Karpas-422 (cell line): ENCODE measurements at regions not wholly inside any gene's neighbourhood (a gene's known extent, or its start where the extent isn't known, plus 50 kb on each side); places are given as distances from the start of the nearest gene placed in this dataset.
"Not testable (repeated sequence)": the region's sequence is repeated elsewhere in the genome, so short reads cannot be mapped to it uniquely, and the experiment has no call there.

Experiments used
- DNase-seq: peaks from one replicate; pipeline ENCODE4 v3.0.0-alpha.2; 2015
- H2AFZ ChIP-seq: fragments of 200-600 bp; sonication (generic); 2 replicates; pipeline ENCODE4 v1.6.1; 2014; ENCODE audit warnings: antibody characterized with exemption, low read length, mixed read lengths
- H3K27ac ChIP-seq: fragments of 200-600 bp; sonication (generic); 2 replicates; pipeline ENCODE4 v1.5.1; 2014; ENCODE audit warnings: mild to moderate bottlenecking, low read length, moderate library complexity
- H3K27me3 ChIP-seq: fragments of 200-600 bp; sonication (generic); 2 replicates; pipeline ENCODE4 v1.6.1; 2014; ENCODE audit warnings: low read length, mixed read lengths
- H3K36me3 ChIP-seq: fragments of 200-600 bp; sonication (generic); 2 replicates; pipeline ENCODE4 v1.6.1; 2014; ENCODE audit warnings: low read length, mixed read lengths; ENCODE audit not compliant: insufficient read depth
- H3K4me1 ChIP-seq: fragments of 200-600 bp; sonication (generic); 2 replicates; pipeline ENCODE4 v1.6.1; 2014; ENCODE audit warnings: mild to moderate bottlenecking, low read length, mixed read lengths
- H3K4me2 ChIP-seq: fragments of 200-600 bp; sonication (generic); 2 replicates; pipeline ENCODE4 v1.6.1; 2014; ENCODE audit warnings: low read length, low read depth, mild to moderate bottlenecking; ENCODE audit not compliant: poor library complexity, severe bottlenecking
- H3K4me3 ChIP-seq: fragments of 200-600 bp; sonication (generic); 2 replicates; pipeline ENCODE4 v1.5.1; 2014; ENCODE audit warnings: mild to moderate bottlenecking, antibody characterized with exemption, low read length, mixed read lengths
- H3K79me2 ChIP-seq: fragments of 200-600 bp; sonication (generic); 2 replicates; pipeline ENCODE4 v1.6.1; 2014; ENCODE audit warnings: mild to moderate bottlenecking, low read length, mixed read lengths
- H3K9ac ChIP-seq: fragments of 200-600 bp; sonication (generic); 2 replicates; pipeline ENCODE4 v1.6.0; 2014; ENCODE audit warnings: low read length
- H3K9me2 ChIP-seq: fragments of 200-600 bp; sonication (generic), shearing (Covaris generic); replicated peaks from 2 replicates; pipeline ENCODE4 v1.6.0; 2014; ENCODE audit warnings: mild to moderate bottlenecking, low read length, moderate library complexity; ENCODE audit not compliant: insufficient read depth
- H3K9me3 ChIP-seq: fragments of 300-700, 200-600 bp; sonication (generic); 2 replicates; pipeline ENCODE4 v1.6.1; 2014; ENCODE audit warnings: low read length, mixed read lengths
- H4K20me1 ChIP-seq: fragments of 200-600 bp; sonication (generic); 2 replicates; pipeline ENCODE4 v1.6.1; 2014; ENCODE audit warnings: mild to moderate bottlenecking, antibody characterized with exemption, low read length, low read depth; ENCODE audit not compliant: insufficient read depth

GRCh38 chr4:77525538-77525937 is 80.1 kb upstream of the CXCL13 start:
- no peak overlapping the region for H3K4me2 ChIP-seq
- DNase-seq = no peak
- no peaks in the 10 kb centered on the region for H3K79me2 ChIP-seq
- H4K20me1 ChIP-seq = no peaks in the 10 kb centered on the region
- no peak overlapping the region for H3K4me3 ChIP-seq
- H2AFZ ChIP-seq = no peak overlapping the region
- no peaks in the 10 kb centered on the region for H3K27me3 ChIP-seq
- H3K27ac ChIP-seq = no peak overlapping the region
- no peaks in the 10 kb centered on the region for H3K36me3 ChIP-seq
- no peaks in the 10 kb centered on the region for H3K4me1 ChIP-seq
- H3K9me3 ChIP-seq = no peaks in the 10 kb centered on the region
- no peaks in the 10 kb centered on the region for H3K9me2 ChIP-seq
- H3K9ac ChIP-seq = no peak overlapping the region

GRCh38 chr4:77527900-77528299 is 77.7 kb upstream of the CXCL13 start:
- not testable (repeated sequence) for H3K9me3 ChIP-seq, H4K20me1 ChIP-seq, H3K4me2 ChIP-seq, H3K4me1 ChIP-seq, DNase-seq, H2AFZ ChIP-seq, H3K9ac ChIP-seq, H3K27ac ChIP-seq, H3K4me3 ChIP-seq, H3K9me2 ChIP-seq, H3K79me2 ChIP-seq, H3K36me3 ChIP-seq, H3K27me3 ChIP-seq

- no peaks in the 10 kb centered on the region for H3K9me2 ChIP-seq
- no peaks in the 10 kb centered on the region for H3K27me3 ChIP-seq
- no peaks in the 10 kb centered on the region for H3K4me1 ChIP-seq
- no peak overlapping the region for H2AFZ ChIP-seq
- no peak for DNase-seq
- no peaks in the 10 kb centered on the region for H3K36me3 ChIP-seq
- no peaks in the 10 kb centered on the region for H3K79me2 ChIP-seq
- H3K4me2 ChIP-seq = no peak overlapping the region
- H4K20me1 ChIP-seq = no peaks in the 10 kb centered on the region
- H3K4me3 ChIP-seq = no peak overlapping the region
- no peak overlapping the region for H3K9ac ChIP-seq
- no peaks in the 10 kb centered on the region for H3K9me3 ChIP-seq
- H3K27ac ChIP-seq = no peak overlapping the region
Observed at GRCh38 chr4:77538144-77538543, 67.5 kb upstream of the CXCL13 start.

GRCh38 chr4:77538574-77539157 is 67.0 kb upstream of the CXCL13 start:
- no peak overlapping the region for H3K4me2 ChIP-seq
- H3K9me2 ChIP-seq = no peaks in the 10 kb centered on the region
- DNase-seq = no peak
- no peak overlapping the region for H3K4me3 ChIP-seq
- H4K20me1 ChIP-seq = no peaks in the 10 kb centered on the region
- no peaks in the 10 kb centered on the region for H3K27me3 ChIP-seq
- no peaks in the 10 kb centered on the region for H3K9me3 ChIP-seq
- H3K9ac ChIP-seq = no peak overlapping the region
- no peaks in the 10 kb centered on the region for H3K4me1 ChIP-seq
- no peak overlapping the region for H3K27ac ChIP-seq
- no peaks in the 10 kb centered on the region for H3K79me2 ChIP-seq
- H3K36me3 ChIP-seq = no peaks in the 10 kb centered on the region
- no peak overlapping the region for H2AFZ ChIP-seq
